Suprapubic skin (tissue), 4 donors: ENCODE measurements at regions not wholly inside any gene's neighbourhood (a gene's known extent, or its start where the extent isn't known, plus 50 kb on each side); places are given as distances from the start of the nearest gene placed in this dataset.

Experiments used
- CTCF ChIP-seq, 2 donors: fragments of 200-600 bp in 1 of 2; fragments of 450-650 bp in 1 of 2; sonication (generic) in 1 of 2; IDR thresholded peaks; one replicate each; pipeline ENCODE4 v1.5.1; 2016 to 2019; ENCODE audit warnings: antibody characterized with exemption in 2 of 2, mild to moderate bottlenecking in 1 of 2, moderate library complexity in 1 of 2
- POLR2A ChIP-seq, 2 donors: fragments of 450-650 bp; IDR thresholded peaks; one replicate each; pipeline ENCODE4 v1.6.1; 2017; ENCODE audit warnings: antibody characterized with exemption in 2 of 2, mild to moderate bottlenecking in 2 of 2, moderate library complexity in 2 of 2
- POLR2AphosphoS5 ChIP-seq, 3 donors: sonication (generic); formaldehyde crosslinking; IDR thresholded peaks; one replicate each; pipeline ENCODE4 v1.6.1; 2017; ENCODE audit warnings: antibody characterized with exemption in 3 of 3

- TF ChIP-seq POLR2A (IDR thresholded peaks at IDR 0.05) (no peak), CTCF (IDR thresholded peaks at IDR 0.05) (no peak), POLR2AphosphoS5 (IDR thresholded peaks at IDR 0.05) (no peak)
Measured at GRCh38 chr13:70191034-70191433, 82.8 kb upstream of the KLHL1 start.
